Activated CD4-positive, alpha-beta T cell treated with anti-CD3 and anti-CD28 coated beads, Interleukin-10, Interleukin-2, amounts not matched to agents 100 ng/mL and 50 ng/mL, durations not matched to agents 16 hours and 8 hours (primary cell): ENCODE measurements at regions not wholly inside any gene's neighbourhood (a gene's known extent, or its start where the extent isn't known, plus 50 kb on each side); places are given as distances from the start of the nearest gene placed in this dataset.
"Not testable (repeated sequence)": the region's sequence is repeated elsewhere in the genome, so short reads cannot be mapped to it uniquely, and the experiment has no call there.

Source experiments
- DNase-seq: peaks from one replicate; pipeline ENCODE4 v3.0.0-alpha.2; 2020

GRCh38 chr20:54793291-54793992 is 318.0 kb downstream of the DOK5 start:
- DNase-seq: no peak

GRCh38 chr20:54792688-54793087 is 317.3 kb downstream of the DOK5 start:
- DNase-seq: no peak

- not testable (repeated sequence) for DNase-seq
These were observed 312.9 kb downstream of the DOK5 start for GRCh38 chr20:54788260-54788659.

GRCh38 chr20:54782758-54783157 is 307.4 kb downstream of the DOK5 start:
- not testable (repeated sequence) for DNase-seq

GRCh38 chr20:54774426-54774825 is 299.0 kb downstream of the DOK5 start:
- no peak for DNase-seq

GRCh38 chr20:54773643-54774000 is 298.2 kb downstream of the DOK5 start:
- DNase-seq: no peak

- no peak for DNase-seq
These were observed 297.7 kb downstream of the DOK5 start for GRCh38 chr20:54772893-54773642.

- DNase-seq: no peak
These were observed 291.1 kb downstream of the DOK5 start for GRCh38 chr20:54766483-54766882.

- DNase-seq: no peak
These were observed 288.0 kb downstream of the DOK5 start for GRCh38 chr20:54763366-54763765.

GRCh38 chr20:54759589-54759988 is 284.2 kb downstream of the DOK5 start:
- DNase-seq: no peak

GRCh38 chr20:54746796-54747195 is 271.4 kb downstream of the DOK5 start:
- no peak for DNase-seq

- no peak for DNase-seq
These were observed 270.4 kb downstream of the DOK5 start for GRCh38 chr20:54745780-54746179.

GRCh38 chr20:54744097-54744496 is 268.7 kb downstream of the DOK5 start:
- DNase-seq: no peak

GRCh38 chr20:54742193-54742592 is 266.8 kb downstream of the DOK5 start:
- no peak for DNase-seq

GRCh38 chr20:54736421-54736820 is 261.0 kb downstream of the DOK5 start:
- no peak for DNase-seq

GRCh38 chr20:54733687-54734086 is 258.3 kb downstream of the DOK5 start:
- DNase-seq: no peak

GRCh38 chr20:54727490-54727889 is 252.1 kb downstream of the DOK5 start:
- no peak for DNase-seq

GRCh38 chr20:54726687-54727300 is 251.4 kb downstream of the DOK5 start:
- DNase-seq: no peak

- not testable (repeated sequence) for DNase-seq
These were observed 249.9 kb downstream of the DOK5 start for GRCh38 chr20:54725266-54725665.

- DNase-seq: no peak
These were observed 248.3 kb downstream of the DOK5 start for GRCh38 chr20:54723723-54724122.

- DNase-seq: no peak
These were observed 242.6 kb downstream of the DOK5 start for GRCh38 chr20:54717983-54718382.

- DNase-seq: no peak
These were observed 241.4 kb downstream of the DOK5 start for GRCh38 chr20:54716790-54717189.

GRCh38 chr20:54716174-54716747 is 240.9 kb downstream of the DOK5 start:
- no peak for DNase-seq

- no peak for DNase-seq
These were observed 239.4 kb downstream of the DOK5 start for GRCh38 chr20:54714817-54715216.
